ENCODE measurements at regions not wholly inside any gene's neighbourhood (a gene's known extent, or its start where the extent isn't known, plus 50 kb on each side); places are given as distances from the start of the nearest gene placed in this dataset.

DNA sequence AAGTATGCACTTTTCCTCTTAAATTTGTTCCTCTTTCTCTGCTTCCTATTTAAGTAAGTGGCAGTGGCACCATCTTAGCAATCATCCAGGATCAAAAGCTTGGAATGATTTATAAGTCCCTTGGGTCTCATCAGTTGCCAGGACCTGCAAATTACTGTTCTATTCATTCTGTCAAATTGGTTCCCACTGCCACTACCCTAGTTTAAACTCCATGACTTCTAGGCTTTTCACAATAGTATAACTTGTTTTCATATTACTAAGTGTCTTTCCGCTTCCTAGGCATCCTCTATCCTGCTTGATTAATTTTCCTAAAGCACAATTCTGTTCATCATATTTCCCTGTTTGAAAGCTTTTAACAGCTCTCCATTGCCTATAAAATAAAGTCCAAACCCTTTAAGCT, 363.9 kb upstream of the MEF2C start:
- no peak for DNase-seq

DNA sequence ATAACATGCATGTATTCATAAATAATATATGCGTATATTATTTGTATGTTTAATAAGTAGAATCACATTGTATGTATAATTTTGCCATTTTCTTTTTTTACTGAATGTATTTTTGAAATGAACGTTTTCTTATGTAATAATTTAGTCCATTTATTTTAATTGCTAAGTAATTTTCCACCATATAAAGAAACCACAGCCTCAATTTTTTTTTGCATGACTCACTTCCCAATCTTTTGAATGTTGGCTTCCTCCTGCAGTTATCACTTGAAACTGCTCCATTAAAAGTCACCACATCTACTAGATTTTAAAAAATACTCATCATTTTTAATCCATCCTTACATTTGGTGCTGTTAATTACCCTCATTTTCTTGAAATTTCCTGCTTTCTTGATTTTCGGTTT, 363.3 kb upstream of the MEF2C start:
- DNase-seq: no peak

DNA sequence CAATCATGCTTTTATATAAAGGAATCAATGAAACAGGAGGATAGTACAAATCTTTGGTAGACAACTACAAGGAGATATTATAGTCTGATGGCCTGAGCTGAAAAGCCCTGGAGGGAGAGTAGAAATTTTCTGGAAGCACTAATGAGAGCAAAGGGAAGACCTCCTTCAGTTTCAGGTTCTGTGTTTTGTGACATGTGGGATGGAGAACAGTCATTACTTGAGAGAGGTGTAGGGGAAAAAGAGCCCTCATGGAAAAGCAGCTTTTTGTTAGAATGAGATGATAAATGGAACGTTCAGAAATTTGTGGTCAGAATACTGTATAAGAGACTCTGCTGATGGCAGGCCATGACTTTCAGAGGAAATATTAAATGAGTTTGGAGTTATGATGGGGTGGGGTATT, 360.6 kb upstream of the MEF2C start:
- DNase-seq: no peak

DNA sequence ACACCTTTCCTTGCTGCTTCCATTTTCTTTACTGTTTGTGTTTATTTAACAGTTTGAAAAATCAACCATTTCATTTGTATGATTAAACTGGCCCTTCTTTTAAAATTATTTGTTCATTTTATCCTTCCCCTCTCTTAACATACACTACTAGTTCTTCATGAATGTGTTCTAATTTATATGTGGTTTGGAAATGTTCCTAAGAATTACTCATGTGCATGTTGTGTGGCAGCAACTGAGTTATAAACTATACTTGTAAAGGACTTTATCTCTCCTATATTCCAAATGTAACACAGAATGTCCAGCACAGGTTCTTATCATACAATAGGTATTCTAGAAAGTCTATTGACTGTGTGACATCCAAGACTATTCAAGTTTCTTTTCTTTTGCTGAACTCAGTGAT, 358.2 kb upstream of the MEF2C start:
- no peak for DNase-seq

DNA sequence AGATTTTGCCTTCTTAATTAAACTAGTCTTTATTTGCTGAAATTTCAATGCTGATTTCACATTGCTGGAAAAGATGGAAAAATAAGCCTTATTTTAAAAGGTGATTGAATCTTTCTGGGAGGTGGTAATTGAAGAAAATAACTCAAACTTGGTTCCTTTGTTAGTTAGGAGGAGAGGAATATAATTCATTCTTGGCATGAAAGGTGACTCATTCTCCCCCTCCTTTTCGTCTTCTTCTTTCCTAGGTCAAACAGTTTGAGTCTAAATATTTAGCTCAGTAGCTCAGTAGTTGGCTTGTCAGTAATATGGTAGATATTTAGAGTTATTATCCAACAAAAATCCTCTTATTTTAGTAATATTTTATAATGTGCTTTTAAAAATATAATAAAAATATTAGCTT, 353.9 kb upstream of the MEF2C start:
- DNase-seq: no peak

DNA sequence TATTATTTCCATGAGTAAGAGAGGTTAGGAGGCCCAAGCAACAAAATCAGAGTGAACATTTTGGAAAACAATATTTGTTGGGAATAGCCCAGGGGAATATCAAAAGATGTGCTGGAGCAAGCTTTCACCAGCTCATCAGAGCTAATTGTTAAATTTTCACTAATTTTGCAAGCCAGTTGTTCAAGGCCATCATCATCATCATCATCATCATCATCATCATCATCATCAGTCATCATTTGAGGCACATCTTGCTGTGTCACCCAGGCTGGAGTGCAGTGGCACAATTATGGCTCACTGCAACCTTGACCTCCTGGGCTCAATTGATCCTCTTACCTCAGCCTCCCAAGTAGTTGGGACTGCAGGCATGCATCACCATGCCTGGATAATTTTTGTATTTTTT, 350.5 kb upstream of the MEF2C start:
- no peak for DNase-seq

DNA sequence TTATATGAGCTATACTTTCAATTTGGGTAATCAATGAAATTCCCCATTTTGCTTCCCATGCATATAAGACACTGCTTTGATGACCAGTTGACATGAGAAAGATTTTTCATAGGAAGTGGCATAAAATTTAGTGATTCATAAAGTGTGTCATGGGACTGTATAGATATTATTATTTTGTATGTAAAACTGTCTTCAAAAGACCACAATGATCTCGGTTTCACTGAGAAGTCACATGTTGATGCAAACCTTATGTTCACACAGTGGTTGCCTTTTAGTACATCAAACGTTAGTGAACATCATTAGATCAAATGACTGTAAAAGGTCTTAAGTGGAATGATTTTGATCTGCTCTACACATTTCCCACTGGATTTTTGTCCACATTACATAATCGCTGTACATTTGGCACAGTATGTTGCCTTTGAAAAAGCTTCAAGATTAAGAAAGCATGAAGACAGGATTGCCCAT, 349.2 kb upstream of the MEF2C start:
- no peak for DNase-seq

DNA sequence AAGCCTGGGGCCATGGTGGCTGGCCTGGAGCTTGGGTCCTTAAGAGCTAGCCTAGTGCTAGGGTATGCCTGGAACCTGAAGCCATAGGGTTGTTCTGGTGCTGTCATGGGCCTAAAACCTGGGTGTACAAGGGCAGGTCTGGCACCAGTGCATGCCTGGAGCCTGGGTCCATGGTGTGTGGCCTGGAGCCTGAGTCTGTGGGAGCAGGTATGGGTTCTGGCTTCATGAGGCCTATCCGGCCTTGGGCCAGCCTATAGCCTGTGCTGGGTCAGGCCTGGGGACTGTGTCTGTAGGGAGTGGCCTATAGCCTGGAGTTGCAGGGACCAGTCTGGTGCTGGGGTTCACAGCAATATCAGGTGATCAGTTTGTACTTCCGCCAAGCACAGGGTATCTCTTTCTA, 347.2 kb upstream of the MEF2C start:
- no peak for DNase-seq

DNA sequence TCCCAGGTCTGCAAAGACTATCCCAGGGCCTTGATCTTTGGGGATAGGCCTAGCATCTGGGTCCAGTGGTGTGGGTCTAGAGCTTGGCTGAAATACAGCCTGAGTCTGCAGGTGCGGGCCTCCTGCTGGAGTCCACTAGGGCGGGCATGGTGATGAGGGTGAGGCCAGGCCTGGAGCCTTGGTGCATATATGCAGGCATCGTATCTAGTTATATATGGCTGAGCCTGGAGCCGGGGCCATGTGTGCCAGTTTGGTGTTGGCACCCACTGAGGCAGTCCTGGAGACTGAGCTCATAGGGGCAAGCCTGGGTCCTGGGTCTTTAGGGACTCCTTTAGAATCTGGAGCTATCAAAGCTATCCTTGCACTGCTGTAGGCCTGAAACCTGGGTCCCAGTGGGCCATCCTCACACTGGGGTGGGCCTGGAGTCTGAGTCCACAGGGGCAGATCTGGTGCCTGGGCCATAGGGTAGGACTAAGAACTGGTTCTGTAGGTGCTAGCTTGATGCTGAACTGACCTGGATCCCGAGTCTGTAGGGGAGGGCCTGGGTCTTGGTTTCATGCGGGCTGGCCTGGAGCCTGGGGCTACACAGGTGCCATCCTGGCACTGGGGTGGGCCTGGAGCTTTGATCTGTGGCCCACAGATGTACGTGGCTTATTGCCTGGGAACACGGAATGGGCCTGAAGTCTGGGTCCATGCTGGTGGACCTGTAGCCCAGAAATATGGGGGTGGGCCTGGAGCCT, 346.5 kb upstream of the MEF2C start:
- DNase-seq: no peak

DNA sequence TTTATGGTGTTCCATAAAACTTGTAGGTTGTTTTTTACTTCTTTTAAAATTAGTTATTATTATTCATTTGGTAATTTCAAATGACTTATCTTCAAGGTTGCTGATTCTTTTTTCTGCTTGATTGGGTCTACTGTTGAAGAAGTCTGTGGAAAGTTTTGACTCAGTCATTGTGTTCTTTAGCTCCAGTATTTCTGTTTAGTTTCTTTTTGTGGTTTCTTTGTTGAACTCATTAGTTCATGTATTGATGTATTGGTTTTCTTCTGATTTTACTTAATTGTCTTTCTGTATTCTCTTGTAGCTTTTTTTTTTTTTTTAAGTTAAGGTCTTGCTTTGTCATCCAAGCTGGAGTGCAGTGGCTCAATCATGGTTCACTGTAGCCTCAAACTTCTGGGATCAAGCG, 345.4 kb upstream of the MEF2C start:
- no peak for DNase-seq

DNA sequence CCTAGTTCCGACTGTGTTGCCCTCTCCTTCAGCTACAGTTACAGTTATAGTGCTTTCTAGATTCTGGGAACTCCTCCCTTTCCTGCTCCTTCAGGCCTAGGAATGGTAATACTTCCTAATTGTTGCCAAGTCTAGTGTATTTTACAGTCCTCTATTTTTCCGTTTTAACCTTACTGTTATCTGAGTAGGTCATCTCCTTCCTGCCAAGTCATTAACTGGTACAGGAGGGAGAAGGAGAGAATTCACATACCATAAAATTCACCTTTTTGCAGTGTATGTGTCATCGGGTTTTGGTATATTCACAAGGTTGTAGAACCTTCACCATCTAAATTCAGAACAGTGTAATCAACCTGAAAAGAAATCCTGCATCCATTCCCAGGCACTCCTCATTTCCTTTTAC, 335.4 kb upstream of the MEF2C start:
- no peak for DNase-seq

DNA sequence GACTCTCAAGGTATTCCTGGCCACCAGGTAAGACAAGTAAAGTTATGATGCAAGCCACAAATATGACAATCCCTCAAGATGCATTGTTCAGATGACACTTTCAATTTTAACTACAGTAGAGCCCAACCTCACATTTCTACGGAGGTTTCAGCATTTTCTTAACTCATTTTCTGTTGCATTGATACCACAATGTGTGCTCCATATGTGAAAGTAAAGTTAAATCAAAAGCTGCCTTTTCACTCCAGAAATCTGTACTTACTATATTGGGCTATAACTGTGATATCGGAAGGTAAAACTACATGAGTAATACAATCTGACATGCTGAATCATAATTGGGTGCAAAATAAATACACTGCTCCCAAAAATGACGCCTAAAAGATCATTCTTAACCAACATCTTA, 333.6 kb upstream of the MEF2C start:
- no peak for DNase-seq

DNA sequence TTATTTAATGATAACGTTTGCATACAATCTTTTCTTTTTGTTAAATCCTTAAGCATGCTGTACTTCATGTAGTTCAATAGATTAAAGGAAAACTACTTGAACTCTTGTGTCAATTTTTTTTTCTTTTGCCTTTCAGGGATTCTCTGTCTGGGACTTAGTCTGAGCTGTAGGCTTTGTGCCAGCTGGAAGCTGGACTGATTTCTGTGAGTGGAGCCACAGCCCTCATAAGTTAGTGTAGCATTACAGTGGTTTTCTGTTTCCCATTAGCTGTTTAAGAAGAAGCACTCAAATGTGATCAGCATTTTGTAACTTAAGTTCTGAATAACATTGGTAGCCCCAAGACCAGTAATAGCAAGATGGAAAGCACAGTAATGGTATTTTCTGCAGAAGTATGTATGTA, 330.6 kb upstream of the MEF2C start:
- DNase-seq: peak; percentile 81

DNA sequence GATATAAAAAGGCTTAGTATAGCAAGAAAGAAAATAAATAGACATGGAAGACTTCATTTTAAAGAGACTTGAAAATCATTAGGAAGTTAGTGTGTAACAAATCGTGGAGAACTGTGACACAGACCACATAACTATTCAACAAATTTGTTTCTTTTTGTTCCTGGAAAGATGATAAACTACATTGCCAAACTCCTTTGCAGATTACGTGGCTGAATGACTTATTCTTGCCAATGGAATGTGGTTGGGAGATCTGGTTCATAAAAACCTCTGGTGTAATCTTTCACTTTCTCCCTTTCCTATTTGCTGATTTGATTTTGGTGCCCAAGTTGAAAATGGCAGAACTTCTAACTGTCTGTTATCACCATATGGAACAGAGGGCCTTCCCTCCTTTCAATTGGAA, 328.9 kb upstream of the MEF2C start:
- no peak for DNase-seq

DNA sequence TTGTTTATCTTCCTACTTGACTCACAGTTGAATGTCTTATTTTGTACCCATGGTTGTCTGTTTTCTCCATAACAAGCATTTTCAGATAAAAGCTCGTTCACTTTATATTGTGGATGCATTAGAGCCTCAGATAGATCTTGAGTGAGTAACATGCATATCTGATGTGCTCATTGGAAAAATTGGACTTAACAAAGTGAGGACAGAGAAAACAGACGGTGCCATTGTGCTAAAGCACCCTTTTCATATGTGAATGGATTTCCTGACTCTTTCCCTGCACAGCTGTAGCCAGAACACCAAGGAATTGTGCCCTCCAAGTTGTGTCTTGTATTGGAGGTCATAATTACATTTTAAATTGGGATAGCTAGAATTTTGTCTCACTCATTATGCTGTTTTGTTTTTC, 325.8 kb upstream of the MEF2C start:
- DNase-seq: no peak

DNA sequence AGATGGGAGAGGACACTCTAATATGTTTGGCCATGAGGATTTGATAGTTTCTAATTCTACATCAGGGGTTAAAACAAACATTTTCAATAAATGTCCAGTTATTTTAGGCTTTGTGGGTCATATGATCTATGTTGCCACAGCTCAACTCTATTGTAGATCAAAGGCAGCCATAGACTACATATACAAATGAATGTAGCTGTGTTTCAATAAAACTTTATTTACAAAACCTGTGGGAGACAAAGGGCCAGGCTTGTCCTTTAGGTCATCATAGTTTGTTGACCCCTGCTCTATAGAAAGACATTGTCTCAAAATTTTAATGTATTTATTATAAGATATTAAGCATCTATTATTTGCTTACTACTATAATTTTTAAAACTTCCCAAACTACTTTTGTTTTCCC, 325.4 kb upstream of the MEF2C start:
- DNase-seq: no peak

DNA sequence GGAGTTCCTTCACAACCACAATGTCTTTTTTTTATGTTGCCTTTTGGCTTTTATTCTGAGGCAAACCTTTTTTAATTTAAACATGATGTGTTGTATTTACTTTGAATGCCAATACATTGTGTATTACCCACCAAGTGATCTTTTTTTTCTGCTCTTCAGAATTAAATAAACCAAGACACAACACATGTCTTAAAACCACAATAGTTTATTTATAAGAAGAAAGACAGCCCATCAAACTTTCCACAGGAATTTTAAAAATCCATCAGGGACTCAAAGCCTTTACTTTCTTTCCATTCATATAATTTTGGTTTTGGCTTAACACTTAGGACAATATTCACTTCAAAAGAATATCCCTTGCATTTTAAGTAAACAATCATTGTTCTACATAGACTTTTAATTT, 321.8 kb upstream of the MEF2C start:
- DNase-seq: no peak

DNA sequence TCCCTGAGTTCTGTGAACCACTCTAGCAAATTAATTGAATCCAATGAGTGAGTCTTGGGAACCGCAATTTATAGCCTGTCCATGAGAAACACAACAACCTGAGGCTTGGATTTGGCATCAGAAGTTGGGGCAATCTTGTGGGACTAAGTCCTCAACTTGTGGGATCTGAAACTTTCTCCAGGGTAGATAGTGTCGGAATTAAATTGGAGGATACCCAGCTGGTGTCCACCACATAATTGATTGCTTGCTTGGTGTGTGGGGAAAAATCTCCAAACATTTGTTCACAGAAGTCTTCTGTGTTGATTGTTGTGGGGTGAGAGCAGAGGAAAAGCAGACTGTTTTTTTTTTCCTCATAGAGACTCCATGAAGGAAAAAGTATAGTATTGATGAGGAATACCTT, 320.6 kb upstream of the MEF2C start:
- no peak for DNase-seq

DNA sequence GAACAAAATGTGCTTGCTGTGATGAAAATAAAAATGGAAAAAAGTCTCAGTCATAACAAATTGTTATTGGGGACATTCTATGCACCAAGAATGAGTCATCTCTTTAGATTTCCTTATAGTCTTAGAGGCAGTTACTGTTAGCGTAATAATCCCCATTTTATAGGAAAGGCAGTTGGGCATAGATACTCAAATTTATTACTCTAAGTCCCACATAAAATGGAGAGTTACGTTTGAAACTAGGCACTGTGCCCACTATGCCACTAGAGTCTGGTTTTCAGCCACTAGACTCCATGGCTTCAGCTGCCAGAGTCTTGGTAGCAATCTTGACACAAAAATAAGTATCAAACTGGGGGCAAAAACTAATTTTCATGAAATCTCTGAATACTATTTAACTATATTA, 317.9 kb upstream of the MEF2C start:
- no peak for DNase-seq

DNA sequence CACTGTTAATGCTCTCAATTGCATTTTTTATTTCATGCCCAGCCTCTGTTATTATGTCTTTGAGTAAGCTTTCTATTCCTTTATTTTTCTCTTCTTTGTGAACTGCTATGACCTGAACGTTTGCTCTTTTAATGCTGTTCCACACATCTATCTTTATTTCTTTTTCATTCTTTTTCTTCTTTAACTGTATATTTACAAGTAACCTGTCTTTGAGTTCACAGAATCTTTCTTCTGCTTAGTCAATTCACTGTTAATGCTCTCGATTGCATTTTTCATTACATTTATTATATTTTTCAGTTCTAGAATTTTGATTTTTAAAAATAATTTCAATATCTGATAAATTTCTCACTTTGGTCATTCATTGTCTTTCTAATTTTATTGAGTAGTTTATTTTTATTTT, 316.3 kb upstream of the MEF2C start:
- DNase-seq: no peak

DNA sequence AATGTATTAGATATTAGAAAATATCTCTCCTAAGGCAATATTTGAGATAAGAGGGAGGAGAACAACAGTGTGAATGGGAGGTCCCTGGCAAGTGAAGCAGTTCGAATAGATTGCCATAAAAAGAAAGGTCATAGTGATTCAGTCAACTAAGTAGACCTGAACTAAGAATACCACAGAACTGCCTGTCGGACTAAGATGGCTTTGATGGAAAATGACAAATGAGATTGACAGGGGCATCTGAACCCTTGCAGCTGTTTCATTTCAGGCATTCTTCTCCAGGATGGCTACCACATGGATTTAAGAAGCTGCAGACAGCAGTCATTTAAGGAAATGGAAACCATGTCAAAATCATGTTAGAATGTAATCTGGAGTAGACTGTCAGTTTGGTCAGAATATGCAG, 308.4 kb upstream of the MEF2C start:
- DNase-seq: no peak

DNA sequence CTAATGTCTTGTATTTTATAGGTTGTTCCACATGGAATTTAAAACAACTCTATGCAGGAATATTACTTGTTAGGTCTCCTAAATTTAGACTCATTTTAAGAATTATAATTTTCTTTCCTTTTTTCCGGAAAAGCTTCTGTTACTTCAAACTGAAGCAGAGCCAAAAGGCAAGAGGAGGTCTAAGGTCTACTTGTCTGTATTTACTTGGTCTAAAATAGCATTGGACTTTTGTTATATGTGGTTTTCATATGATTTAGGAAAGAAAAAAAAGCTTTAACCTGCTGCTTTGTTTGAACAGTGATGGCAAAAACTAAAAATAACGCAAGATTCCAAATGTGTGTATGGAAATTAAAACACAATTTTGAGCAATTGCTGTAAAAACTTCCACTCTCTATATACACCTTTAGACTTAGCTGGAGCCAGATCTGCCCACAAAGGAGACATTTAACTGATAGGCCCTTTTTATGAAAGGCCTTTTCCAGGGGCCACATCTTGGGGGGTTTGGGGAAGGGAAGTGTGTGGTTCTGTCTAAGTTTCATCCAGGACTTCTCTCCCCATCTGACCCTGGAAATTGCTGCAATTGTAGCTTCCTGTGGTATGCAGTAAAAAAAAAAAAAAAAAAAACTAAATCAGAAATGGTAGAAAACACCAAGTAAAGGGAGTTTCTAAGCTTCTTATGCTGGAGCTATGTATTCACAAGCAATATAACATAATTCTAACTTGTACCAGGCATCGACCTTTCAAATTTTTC, 307.7 kb upstream of the MEF2C start:
- no peak for DNase-seq

DNA sequence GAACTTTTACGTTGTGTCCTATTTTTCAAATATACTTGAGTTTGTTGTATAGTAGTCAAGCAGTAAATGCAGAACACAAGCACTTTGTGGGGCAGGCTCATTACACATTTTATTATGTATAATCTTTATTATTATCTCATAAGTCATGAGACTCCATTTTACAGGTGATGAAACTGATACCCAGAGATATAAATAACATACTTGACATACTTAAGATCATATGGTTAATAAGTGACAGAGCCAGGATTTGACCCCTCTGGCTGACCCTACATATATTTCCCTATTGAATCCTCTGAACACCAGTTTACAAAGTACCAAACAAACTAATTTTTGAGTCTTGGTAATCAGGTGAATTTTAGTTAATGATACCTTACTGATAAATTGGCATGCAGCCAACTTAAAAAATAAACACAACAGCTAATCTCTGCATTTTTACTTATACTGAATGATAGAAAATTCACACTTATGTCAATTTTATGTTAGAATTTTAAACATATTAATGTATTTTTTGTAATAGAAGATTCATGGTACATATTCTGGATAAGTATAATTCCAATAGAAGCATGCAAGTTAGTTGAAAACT, 305.0 kb upstream of the MEF2C start:
- DNase-seq: no peak

DNA sequence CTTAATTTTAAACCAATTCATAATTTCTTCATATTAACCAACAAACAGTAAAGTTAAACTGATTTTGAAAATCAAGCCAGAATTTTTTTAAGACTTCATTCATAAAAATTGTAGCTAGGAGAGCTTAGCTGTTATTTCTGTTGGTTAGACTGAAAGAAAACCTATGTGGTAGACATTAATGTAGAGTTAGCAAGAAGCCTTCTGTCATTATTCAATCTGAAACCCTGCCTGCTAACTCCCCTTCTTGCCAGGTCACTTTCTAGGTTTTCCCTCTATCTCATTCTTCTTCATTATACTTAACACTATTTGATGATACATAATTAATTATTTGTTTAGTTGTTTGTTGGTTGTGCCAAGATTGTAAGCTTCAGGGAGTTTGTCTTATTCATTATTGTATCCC, 304.3 kb upstream of the MEF2C start:
- no peak for DNase-seq
